ENCODE measurements at regions not wholly inside any gene's neighbourhood (a gene's known extent, or its start where the extent isn't known, plus 50 kb on each side); places are given as distances from the start of the nearest gene placed in this dataset.
"Not testable (repeated sequence)": the region's sequence is repeated elsewhere in the genome, so short reads cannot be mapped to it uniquely, and the experiment has no call there.

DNA sequence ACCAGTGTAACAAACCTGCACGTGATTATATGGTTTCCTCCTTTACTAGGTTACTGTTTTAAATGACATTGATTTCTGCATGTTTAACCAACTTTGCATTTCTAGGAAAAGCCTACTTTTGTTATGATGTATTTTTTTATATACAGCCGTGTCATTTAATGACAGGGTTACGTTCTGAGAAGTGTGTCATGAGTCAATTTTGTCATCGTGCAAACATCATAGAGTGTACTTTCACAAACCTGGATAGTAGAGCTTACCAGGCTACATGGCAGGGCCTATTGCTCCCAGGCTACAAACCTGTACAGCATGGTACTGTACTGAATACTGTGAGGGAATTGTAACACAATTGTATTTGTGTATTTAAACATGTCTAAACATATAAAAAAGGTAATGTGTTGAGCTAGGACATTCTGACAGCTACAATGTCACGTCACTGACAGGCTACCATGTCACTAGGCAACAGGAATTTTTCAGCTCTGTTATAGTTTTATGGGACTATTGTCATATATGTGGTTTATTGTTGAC lies 205.3 kb downstream of the PRL start:
- intact Hi-C loops (cut with micrococcal nuclease), result no loop called here

DNA sequence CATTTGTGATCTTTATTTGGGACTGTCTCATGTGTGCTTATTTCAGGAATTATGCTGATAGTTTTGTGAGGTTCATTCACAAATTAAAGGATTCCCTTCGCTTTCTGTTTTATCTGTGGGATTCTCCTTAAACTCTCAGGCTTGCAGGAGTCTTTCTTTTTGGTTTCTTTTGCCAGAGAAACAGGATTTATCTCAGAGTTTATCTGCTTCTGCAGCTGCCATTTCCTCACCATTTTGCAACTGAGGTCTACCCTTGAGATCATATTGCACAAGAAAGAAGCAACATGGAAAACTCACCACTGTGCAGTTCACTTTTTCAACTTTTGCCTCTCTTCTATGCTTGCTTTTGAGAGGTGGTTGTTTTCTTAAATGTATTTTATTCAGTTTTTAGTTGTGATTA lies 201.0 kb downstream of the PRL start:
- intact Hi-C loops (cut with micrococcal nuclease), result no loop called here

DNA sequence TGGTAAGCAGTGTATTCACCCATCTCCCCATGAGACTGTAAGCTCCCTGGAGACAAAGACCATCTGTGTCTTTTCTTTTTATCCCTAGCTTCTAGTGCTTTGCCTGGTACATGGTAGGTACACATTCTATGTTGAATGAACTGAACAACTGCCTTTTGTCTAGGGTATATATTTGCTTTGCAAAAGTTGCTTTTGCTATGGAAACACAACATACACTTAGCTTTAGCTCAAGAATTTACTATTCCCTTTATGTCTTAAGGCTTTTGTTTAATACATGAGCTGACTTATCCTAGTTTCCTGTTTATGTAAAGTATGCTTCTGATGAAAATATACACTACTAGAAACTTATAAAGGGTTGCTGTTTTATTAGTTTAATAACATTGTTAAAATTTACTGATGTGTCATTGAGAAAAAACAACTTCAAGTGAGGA lies 198.2 kb downstream of the PRL start:
- intact Hi-C loops (cut with micrococcal nuclease), result no loop called here

DNA sequence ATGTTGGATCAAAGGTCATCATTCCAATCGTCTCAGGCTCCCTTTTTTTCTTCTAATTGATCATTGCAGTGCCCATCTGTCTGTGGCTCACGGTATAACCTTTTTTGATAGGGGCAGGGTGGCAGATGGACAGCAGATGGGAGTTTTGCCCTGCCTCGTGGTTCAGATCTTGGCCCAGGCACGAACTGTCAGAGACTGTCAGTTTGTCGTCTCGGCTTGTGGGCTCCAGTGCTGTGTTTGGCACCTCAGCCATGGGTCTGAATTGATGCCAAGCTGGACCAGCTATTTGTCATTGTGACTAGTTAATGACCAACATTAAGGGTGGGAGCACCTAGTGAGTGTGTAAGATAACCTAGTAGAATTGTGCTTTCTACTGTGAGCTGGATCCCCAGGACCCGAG lies 197.6 kb downstream of the PRL start:
- intact Hi-C loops (cut with micrococcal nuclease), result no loop called here

DNA sequence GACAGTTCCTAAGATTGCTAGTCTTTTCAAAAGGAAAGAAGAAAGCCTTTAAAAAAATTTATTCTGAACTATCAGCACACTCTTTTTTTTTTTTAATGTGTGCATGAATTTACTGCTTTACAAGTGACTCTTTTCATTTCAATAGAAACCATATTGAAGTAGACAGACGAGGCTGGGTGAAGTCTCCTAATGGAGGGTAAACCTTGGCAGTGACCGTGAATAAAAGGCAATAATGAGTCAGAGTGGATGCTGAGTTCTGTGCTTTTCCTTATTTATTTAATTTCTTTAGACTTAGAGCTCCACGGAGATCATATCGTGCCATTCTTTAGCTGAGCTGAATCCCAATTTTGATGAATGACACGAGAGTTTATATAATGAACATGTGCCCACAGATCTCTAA lies 196.9 kb downstream of the PRL start:
- intact Hi-C loops (cut with micrococcal nuclease), result no loop called here

DNA sequence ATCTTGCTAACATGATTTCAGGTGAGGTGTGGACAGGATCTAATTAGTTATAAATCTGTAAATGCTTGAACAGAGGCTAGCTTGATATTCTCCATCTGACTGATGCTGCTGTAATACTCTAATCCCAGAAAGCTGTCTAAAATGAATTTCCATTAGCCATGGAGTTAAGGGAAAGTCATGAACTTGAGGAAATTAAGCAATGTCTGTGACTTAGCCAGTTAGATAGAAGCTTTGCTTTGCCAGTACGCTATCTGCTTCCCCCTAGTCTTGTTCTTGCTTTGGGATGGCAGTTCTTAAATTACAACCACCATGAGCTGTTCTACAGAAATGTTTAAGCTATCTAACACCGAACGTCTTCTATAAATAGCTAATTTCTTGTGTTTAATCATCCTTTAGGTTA lies 195.7 kb downstream of the PRL start:
- intact Hi-C loops (cut with micrococcal nuclease), result no loop called here

DNA sequence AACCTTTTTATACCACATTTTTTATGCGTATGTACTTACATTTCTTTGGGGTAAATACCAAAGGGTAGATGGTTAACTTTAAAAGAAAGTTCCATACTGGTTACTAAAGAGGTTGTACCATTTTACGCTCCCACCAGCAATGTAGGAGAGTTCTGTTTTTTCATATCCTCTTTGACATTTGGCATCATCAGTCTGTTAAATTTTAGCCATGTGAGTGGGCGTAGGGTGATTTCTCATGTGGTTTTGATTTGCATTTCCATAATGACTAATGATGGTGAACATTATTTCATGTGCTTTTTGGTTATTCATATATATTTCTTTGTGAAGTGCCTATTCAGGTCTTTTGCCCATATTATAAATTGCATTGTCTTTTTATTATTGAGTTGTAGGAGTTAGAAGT lies 194.2 kb downstream of the PRL start:
- intact Hi-C loops (cut with micrococcal nuclease), result no loop called here

DNA sequence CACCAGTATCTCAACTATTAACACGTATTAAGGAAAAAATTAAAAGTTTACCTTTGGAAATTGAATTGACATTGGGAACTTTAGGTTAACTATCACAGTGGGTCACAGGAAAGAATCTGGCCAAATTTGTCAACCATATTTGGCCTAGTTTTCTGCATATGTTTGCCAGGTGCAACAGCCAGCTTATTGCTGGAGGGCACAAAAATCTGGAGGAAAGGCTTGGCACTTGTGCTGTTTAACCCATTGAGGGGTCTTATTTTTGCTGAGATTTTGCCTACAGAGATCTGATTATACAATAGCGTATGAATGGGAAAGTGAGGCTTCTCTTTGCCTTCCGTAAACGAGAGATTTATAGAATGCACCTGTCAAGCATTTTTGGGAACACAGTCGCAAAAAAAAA lies 190.4 kb downstream of the PRL start:
- intact Hi-C loops (cut with micrococcal nuclease), result no loop called here

DNA sequence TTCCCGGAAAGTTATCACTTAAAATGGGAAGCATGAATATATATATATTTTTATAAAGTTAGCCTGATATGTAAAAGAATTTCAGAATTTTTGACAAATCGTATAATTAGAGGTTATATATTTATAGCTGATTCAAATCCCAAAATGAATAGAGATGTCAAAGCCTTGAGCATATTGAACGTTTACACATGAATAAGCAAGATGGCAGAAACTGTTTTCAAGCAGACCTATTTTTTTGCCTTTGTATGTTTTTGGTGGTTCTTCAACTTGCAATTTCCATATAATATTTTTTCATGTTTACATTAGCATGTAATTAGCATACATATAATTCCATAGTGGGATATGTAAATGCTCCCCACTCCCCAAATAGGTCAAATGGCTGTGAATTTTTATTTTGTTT lies 189.9 kb downstream of the PRL start:
- intact Hi-C loops (cut with micrococcal nuclease), result no loop called here

DNA sequence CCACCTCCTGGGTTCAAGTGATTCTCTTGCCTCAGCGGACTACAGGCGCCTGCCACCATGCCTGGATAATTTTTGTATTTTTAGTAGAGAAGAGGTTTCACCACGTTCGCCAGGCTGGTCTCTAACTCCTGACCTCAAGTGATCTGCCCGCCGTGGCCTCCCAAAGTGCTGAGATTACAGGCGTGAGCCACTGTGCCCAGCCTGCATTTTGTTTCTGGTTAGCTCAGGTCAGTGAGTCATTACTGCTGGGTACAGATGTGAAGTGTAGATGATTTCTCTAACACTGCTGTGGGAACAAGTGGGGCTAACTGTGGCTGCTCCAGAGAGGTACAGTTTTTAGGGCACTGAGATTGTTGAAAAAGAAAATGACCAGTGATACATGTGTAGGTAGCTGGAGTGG lies 188.6 kb downstream of the PRL start:
- intact Hi-C loops (cut with micrococcal nuclease), result no loop called here

DNA sequence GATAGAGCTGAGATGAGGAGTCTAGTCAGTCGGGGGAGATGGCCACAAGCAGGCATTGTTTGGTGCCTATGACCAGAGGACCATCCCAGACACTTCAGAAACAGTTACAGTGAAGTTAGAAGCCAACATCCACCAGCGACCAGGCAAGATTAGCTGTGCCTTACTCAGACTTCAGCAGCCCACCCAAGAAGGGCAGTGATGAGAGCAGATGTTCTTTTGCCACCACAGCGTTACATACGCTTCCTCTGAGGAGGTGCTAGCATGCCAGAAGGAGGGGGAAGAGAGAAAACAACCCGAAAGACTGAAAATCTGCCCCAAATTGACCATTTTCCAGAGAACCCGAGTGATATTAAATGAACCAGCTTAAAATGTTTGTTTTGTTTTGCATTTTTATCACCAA lies 186.8 kb downstream of the PRL start:
- intact Hi-C loops (cut with micrococcal nuclease), result no loop called here

DNA sequence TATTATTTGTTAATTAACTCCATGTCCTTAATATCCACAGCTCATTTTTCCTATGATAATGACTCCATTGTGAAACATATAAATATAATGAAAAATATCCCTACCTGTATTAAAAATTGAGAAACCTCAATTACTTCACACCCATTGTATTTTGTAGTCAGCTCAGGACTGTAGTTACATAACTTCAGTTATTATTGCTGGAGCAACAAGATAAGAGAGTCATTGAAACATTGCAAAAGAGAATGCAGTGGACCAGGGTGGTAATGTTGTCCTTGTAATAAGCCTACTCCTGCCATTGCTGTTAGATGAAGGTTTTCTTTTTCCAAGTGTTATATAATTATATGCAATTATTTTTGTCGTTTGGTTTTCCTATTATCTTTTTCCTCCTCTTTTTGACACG lies 184.4 kb downstream of the PRL start:
- intact Hi-C loops (cut with micrococcal nuclease), result no loop called here

DNA sequence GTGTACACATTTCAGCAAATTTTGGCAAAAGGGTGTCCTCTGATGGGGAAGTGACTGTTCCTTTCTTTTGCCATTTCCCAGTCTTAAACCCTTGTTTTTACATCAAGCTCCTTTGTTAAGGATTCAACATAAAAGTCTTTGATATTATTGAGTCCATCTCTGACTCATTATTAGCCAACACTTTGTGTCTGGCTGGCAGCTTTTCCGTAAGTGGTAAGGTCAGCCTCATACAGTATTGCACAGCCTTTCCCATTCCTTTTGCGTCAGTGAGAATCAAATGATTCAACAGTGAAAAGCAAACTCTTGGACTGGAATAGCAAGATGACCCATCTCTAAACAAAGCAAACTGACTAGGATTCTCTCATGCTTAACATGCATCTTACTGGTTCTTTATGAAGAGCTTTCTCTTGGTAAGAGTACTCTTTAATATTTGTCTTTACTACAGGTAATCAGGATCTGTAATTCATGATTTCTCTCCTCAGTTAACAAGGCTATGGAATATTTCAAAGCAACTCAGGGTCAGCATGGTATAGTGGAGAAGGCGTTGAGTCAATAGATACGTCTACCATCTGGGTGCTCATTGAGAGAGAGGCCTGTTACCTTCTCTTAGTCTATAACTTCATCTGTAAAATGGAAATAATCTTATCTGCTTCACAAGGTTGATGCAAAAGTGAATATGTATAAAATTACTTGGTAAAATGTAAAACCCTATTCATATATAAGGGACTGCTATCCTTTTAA lies 183.6 kb downstream of the PRL start:
- intact Hi-C loops (cut with micrococcal nuclease), result no loop called here

DNA sequence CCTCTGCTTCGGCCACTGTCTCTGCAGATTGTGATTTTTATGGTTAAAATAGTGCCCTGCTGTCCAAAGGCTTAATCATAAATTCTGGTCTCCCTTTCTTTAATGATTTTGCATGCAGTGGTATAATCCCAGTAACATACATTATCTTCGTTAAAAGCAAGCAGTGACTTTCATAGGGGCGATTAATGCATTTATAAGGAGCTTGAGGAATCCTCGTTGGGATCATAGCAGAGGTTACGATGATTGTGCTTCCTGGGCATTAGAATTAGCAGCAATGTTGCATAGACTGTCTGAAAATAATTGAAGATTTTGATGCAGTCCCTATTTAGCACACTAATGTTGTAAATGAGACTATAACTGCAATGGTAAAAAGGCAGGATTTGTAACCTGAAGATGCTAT lies 181.3 kb downstream of the PRL start:
- intact Hi-C loops (cut with micrococcal nuclease), result no loop called here

DNA sequence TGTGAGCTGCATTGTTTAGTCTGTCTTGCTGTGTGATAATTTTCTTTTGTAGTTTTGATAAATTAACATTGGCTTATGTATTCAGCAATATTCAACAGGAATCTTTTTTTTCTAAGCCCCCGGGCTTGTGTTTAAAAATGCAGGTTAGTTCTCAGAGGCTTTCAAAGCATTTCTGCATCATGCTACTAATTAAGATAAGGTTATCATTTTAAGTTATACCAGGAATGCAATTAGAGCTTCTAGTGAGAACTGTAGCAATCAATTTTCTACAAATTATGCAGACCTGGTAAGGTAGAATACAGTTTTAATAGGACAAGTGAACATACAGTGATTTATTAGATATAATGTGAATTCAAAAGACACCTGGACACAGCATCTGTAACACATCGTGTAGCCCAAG lies 179.2 kb downstream of the PRL start:
- intact Hi-C loops (cut with micrococcal nuclease), result no loop called here

DNA sequence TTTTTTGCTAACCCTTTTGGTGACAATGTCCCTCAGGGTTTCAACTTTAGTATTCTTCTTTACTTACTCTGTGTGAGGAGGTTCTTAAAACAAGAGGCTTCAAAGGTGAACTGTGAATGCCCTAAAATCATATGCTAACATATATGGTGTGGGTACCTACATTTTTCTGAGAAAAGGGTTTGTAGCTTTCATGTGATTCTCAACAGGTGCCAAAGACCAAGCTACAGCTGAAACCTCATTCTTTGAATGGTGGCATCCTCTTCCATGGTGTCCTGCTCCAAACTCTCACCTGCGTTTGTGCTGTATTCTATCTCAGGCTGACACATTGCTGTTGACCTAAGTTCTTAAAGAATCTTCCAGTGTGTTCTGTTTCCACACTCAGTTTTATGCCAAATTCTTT lies 177.3 kb downstream of the PRL start:
- intact Hi-C loops (cut with micrococcal nuclease), result no loop called here

DNA sequence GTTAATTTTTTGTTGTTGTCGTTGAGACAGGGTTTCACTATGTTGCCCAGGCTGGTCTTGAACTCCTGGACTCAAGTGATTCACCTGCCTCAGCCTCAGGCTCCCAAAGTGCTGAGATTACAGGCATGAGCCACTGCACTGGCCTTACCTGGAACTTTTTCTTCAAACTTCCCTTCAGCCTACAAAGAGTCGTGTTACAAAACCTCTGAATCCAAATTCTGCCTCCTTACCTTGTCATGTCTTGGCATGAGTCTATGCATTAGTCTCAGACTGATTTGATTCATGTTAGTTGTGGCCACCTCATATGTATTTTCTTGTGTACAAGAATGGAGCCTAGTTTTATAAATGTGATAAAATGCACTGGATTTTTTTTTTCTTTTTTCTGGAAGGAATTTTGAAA lies 172.1 kb downstream of the PRL start:
- intact Hi-C loops (cut with micrococcal nuclease), result no loop called here

DNA sequence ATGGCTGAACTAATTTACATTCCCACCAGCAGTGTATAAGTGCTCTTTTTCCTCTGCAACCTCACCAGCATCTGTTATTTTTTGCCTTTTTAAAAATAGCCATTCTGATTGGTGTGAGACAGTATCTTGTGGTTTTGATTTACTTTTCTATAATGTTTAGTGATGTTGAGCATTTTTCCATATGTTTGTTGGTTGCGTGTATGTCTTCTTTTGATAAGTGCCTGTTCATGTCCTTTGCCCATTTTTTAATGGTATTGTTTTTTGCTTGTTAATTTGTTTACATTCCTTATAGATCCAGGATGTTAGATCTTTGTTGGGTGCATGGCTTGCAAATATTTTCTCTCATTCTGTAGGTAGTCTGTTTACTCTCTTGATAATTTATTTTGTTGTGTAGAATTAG lies 169.9 kb downstream of the PRL start:
- intact Hi-C loops (cut with micrococcal nuclease), result no loop called here

DNA sequence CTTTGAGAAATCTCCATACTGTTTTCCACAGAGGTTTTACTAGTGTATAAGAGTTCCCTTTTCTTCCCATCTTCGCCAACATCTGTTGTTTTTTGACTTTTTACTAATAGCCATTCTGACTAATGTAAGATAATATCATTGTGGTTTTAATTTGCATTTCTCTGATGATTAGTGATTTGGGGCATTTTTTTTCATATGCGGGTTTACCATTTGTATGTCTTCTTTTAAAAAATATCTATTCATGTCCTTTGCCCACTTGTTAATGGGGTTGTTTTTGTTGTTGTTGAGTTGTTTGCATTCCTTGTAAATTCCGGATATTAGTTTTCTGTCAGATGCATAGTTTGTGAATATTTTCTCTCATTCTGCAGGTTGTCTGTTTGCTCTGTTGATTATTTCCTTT lies 167.1 kb downstream of the PRL start:
- intact Hi-C loops (cut with micrococcal nuclease), result no loop called here

DNA sequence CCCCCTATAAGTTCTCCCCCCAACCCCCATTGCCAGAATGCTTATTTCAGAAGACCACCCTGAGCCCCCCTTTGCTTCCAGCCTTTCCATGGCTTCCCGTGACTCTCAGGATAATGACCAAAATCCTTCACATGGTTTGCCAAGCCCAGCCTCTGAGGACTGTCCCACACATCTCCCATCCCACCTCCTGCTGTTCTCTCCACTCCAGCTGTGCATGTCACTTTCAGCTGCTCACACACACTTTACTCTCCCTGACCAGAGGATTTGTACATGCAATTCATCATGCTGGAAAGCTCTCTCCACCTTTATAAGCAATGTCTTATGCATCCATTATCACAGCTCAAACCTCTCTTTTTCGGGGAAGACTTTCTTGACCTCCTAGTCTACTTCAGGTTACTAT lies 164.2 kb downstream of the PRL start:
- intact Hi-C loops (cut with micrococcal nuclease), result no loop called here

DNA sequence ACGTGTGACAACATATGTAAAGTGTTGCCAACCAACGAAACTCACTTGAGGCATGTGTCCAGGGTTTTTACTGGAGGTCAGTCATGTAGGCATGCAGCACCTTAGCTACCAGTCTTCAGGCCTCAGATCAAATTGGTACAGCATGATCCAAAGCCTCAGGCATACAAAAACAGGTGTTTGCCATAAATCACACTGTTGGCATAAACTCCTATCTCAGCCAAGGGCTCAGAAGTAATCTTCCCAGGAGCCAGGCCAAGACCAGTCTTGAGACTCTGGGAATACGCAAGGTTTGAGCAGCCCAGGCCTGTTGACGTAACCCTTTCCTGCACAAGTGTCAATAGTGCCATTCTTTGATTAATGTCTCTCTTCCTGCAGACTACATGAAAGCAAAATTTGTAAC lies 163.5 kb downstream of the PRL start:
- intact Hi-C loops (cut with micrococcal nuclease), result no loop called here

DNA sequence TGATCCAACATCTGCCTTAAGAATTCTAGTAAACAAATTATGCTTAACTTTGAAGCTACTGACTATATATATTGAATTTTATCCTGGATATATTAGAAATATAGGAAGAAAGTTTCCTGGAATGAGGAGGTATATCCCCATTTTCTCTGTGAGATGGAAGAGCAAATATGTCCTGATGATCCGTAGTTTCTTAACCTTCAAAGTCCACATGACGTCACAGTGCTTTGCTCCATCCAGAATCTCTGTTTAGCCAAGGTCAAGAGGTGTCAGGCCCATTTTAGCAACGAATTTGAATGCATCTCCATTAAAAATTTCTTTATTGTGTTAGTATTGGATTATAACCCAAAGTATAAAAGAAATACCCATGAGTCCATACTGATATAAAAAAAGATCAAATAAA lies 162.5 kb downstream of the PRL start:
- intact Hi-C loops (cut with micrococcal nuclease), result no loop called here

DNA sequence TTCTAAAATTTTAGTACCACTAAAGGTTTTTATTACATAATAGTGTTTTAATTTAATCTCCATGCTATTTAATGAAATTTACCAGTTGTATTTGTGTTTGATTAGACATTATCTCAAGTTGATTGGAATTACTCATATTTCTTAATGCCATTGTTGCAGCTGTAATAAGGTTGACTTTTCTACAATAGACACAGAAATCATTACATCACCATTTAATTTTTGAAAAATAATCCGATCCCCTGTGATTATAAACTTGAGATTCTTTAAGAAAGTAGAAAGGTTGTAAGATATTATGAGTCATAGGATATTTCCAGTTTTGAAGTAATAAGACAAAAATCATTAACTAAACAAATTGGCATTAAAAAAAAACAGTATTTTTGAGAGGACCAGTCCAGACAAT lies 161.4 kb downstream of the PRL start:
- intact Hi-C loops (cut with micrococcal nuclease), result no loop called here

DNA sequence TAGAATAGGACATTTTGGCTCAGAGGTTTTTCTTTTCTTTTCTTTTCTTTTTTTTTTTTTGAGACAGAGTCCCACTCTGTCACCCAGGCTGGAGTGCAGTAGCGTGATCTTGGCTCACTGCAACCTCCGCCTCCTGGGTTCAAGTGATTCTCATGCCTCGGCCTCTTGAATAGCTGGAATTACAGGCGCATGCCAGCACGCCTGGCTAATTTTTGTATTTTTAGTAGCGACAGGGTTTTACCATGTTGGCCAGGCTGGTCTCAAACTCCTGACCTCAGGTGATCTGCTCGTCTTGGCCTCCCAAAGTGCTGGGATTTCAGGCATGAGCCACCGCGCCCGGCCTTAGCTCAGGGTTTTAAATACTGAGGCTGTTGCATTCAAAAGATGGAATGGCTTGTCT lies 156.1 kb downstream of the PRL start:
- intact Hi-C loops (cut with micrococcal nuclease), result not testable (repeated sequence)
